ENCODE measurements at regions not wholly inside any gene's neighbourhood (a gene's known extent, or its start where the extent isn't known, plus 50 kb on each side); places are given as distances from the start of the nearest gene placed in this dataset.
A peak's percentile ranks its signal among the peaks of the same experiment; 100 is the strongest.

- DNase-seq, result no peak
These were observed 68.6 kb downstream of the ZNF621 start for GRCh38 chr3:40593351-40593750.

GRCh38 chr3:40597441-40597840 is 72.7 kb downstream of the ZNF621 start:
- DNase-seq, result no peak

- no peak for DNase-seq
These were observed 73.6 kb downstream of the ZNF621 start for GRCh38 chr3:40598338-40598737.

- DNase-seq, result no peak
These were observed 74.2 kb downstream of the ZNF621 start for GRCh38 chr3:40598962-40599361.

- no peak for DNase-seq
These were observed 78.1 kb downstream of the ZNF621 start for GRCh38 chr3:40602778-40603385.

- DNase-seq, result no peak
These were observed 81.2 kb downstream of the ZNF621 start for GRCh38 chr3:40605960-40606359.

GRCh38 chr3:40608091-40608490 is 83.3 kb downstream of the ZNF621 start:
- no peak for DNase-seq

- no peak for DNase-seq
These were observed 88.5 kb downstream of the ZNF621 start for GRCh38 chr3:40613306-40613705.

GRCh38 chr3:40615110-40615915 is 90.6 kb downstream of the ZNF621 start:
- peak; percentile 89 for DNase-seq

GRCh38 chr3:40615918-40616819 is 91.4 kb downstream of the ZNF621 start:
- peak; percentile 76 for DNase-seq

GRCh38 chr3:40617084-40617483 is 92.3 kb downstream of the ZNF621 start:
- DNase-seq, result no peak

GRCh38 chr3:40618158-40618557 is 93.4 kb downstream of the ZNF621 start:
- no peak for DNase-seq

GRCh38 chr3:40620151-40620550 is 95.4 kb downstream of the ZNF621 start:
- no peak for DNase-seq

- no peak for DNase-seq
These were observed 96.5 kb downstream of the ZNF621 start for GRCh38 chr3:40621252-40621651.

GRCh38 chr3:40623567-40623966 is 98.8 kb downstream of the ZNF621 start:
- DNase-seq, result no peak

- DNase-seq, result no peak
These were observed 99.5 kb downstream of the ZNF621 start for GRCh38 chr3:40624189-40624769.

GRCh38 chr3:40627095-40627494 is 102.3 kb downstream of the ZNF621 start:
- DNase-seq, result no peak

GRCh38 chr3:40628984-40629383 is 104.2 kb downstream of the ZNF621 start:
- no peak for DNase-seq

GRCh38 chr3:40631341-40631995 is 106.7 kb downstream of the ZNF621 start:
- DNase-seq, result no peak

GRCh38 chr3:40637906-40638305 is 113.1 kb downstream of the ZNF621 start:
- no peak for DNase-seq

GRCh38 chr3:40639006-40639405 is 114.2 kb downstream of the ZNF621 start:
- DNase-seq, result no peak

- no peak for DNase-seq
These were observed 118.1 kb downstream of the ZNF621 start for GRCh38 chr3:40642812-40643211.

GRCh38 chr3:40645883-40646282 is 121.1 kb downstream of the ZNF621 start:
- DNase-seq, result peak; percentile 28

Measured in eye (tissue), 1 donor.